ENCODE measurements at regions not wholly inside any gene's neighbourhood (a gene's known extent, or its start where the extent isn't known, plus 50 kb on each side); places are given as distances from the start of the nearest gene placed in this dataset.

- TF ChIP-seq SIN3A (IDR thresholded peaks at IDR 0.05; ENCODE audit: borderline replicate concordance, insufficient read depth, low read length) (no peak), FOXP2 (optimal IDR thresholded peaks at IDR 0.05; ENCODE audit: borderline replicate concordance, extremely low read depth, extremely low read length, insufficient read depth) (no peak), TAF1 (IDR thresholded peaks at IDR 0.05; ENCODE audit: borderline replicate concordance, insufficient read depth, low read length) (no peak), REST (IDR thresholded peaks at IDR 0.05; ENCODE audit: insufficient read depth in 1 of 2, low read depth in 2 of 2, low read length in 2 of 2) (no peak), POLR2AphosphoS5 (IDR thresholded peaks at IDR 0.05; ENCODE audit: low read depth, low read length) (no peak)
Observed at GRCh38 chr6:159490298-159490937, 202.6 kb downstream of the SOD2 start.

DNA sequence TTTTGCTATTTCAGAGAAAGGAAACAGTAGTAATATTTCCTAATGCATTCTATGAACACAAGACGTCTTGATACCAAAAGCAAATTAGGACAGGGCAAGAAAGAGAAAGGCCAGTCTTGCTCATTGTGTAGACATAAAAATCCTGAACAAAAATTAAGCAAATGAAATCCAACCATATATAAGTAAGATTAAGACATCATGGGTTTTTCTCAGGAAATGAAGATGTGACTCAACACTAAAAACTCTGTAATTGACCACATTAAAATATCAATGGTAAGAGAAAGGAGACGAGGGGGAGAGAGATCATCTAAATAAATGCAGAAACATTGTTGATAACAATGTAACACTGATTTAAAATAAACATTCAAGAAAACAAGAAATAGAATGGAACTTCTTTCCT lies 205.4 kb downstream of the SOD2 start:
- no peak for TF ChIP-seq SIN3A (IDR thresholded peaks at IDR 0.05; ENCODE audit: borderline replicate concordance, insufficient read depth, low read length)
- no peak for TF ChIP-seq TAF1 (IDR thresholded peaks at IDR 0.05; ENCODE audit: borderline replicate concordance, insufficient read depth, low read length)
- no peak for TF ChIP-seq FOXP2 (optimal IDR thresholded peaks at IDR 0.05; ENCODE audit: borderline replicate concordance, extremely low read depth, extremely low read length, insufficient read depth)
- TF ChIP-seq REST (IDR thresholded peaks at IDR 0.05; ENCODE audit: insufficient read depth in 1 of 2, low read depth in 2 of 2, low read length in 2 of 2): no peak
- TF ChIP-seq POLR2AphosphoS5 (IDR thresholded peaks at IDR 0.05; ENCODE audit: low read depth, low read length): no peak

DNA sequence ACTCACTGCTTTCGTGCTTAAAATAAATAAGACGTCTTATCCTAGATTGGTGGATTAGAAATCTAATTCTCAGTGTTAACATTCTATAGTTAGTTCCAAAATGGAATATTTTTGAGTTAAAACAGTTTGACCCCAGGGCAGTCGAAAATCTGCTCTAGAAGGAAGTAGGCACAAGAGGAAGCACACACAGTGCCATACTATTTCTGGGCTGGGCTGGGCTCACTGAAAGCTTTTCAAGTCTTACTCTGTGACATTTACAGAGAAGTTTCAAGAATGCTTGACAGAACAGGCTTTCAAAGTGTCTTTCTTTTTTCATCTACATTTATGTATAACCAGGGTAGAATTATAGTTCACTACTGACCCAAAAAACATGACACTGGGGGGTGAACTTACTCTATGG lies 209.8 kb downstream of the SOD2 start:
- TF ChIP-seq SIN3A (IDR thresholded peaks at IDR 0.05; ENCODE audit: borderline replicate concordance, insufficient read depth, low read length) (no peak), REST (IDR thresholded peaks at IDR 0.05; ENCODE audit: insufficient read depth in 1 of 2, low read depth in 2 of 2, low read length in 2 of 2) (no peak)

DNA sequence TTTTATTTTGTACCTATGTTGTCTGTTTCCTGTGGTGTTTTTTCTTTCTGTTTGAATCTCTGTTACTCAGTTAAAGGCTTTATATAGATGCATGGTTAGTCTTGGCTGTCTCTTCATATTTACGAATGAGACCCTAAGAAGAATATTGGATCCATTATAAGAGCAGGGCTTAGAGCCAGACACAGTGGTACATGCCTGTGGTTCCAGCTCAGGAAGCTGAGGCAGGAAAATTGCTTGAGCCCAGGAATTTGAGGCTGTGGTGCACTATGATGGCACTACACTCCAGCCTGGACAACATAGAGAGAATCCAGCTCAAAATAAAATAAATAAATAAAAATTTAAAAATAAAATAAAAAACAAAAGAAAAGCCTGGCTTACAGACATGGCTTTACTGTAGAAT lies 211.1 kb downstream of the SOD2 start:
- TF ChIP-seq FOXP2 (optimal IDR thresholded peaks at IDR 0.05; ENCODE audit: borderline replicate concordance, extremely low read depth, extremely low read length, insufficient read depth) (no peak), REST (IDR thresholded peaks at IDR 0.05; ENCODE audit: insufficient read depth in 1 of 2, low read depth in 2 of 2, low read length in 2 of 2) (no peak), TAF1 (IDR thresholded peaks at IDR 0.05; ENCODE audit: borderline replicate concordance, insufficient read depth, low read length) (no peak), POLR2AphosphoS5 (IDR thresholded peaks at IDR 0.05; ENCODE audit: low read depth, low read length) (no peak), SIN3A (IDR thresholded peaks at IDR 0.05; ENCODE audit: borderline replicate concordance, insufficient read depth, low read length) (no peak)

DNA sequence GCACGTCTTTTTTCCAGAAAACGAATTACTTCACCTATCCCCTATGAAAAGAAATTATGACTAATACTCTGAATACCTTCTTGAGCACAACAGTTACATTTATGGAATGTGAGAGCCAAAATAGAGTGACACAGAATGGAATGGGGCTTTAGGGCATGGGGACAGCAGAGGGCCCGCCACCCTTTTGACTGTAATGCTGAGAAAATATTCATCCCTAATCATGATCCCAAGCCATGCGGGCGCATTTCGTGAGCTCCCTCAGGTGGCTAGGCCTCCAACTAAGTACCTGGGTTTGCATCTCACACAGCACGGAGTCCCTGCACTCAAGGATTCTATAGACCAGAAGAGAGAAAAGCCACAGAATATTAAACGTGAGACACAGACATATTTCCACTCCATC lies 212.6 kb downstream of the SOD2 start:
- TF ChIP-seq FOXP2 (optimal IDR thresholded peaks at IDR 0.05; ENCODE audit: borderline replicate concordance, extremely low read depth, extremely low read length, insufficient read depth) (no peak), REST (IDR thresholded peaks at IDR 0.05; ENCODE audit: insufficient read depth in 1 of 2, low read depth in 2 of 2, low read length in 2 of 2) (no peak), POLR2AphosphoS5 (IDR thresholded peaks at IDR 0.05; ENCODE audit: low read depth, low read length) (no peak), TAF1 (IDR thresholded peaks at IDR 0.05; ENCODE audit: borderline replicate concordance, insufficient read depth, low read length) (no peak)
